ENCODE measurements at regions not wholly inside any gene's neighbourhood (a gene's known extent, or its start where the extent isn't known, plus 50 kb on each side); places are given as distances from the start of the nearest gene placed in this dataset.

DNA sequence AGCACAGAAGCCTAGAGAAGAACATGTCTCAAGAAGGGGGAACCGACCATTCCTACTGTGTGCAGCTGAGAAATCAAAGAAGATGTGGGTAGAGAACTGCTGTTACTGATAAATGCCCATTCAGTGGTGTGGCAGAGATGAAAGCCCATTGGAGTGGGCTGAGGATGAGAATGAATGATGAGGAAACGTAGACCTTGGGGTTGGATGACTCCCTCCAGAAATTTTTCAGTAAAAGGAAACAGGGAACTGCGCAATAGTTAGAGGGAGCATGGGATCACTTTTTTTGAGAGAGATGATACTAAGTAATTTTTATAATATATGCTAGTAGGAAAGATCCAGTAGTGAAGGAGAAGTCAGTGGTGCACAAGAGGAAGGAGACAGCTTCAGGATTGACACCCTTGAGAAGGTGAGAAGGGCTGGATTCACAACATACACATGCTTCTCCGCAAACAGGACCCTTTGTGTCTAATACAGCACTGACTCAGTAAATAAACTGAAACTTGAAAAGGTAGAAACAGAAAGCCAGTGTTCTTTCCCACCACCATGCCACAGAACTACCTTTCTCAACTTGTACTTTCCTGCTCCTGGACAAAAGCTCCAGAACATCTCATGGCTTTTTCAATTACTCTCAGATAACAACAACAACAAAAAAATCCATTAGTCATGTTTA is 104.7 kb upstream of the IL6 start:
- DNase-seq = no peak
- H3K4me1 Mint-ChIP-seq = peaks cover 3% of the 10 kb centered on the region
- H3K9me3 Mint-ChIP-seq = peaks cover 12% of the 10 kb centered on the region
- no peak overlapping the region for H3K27ac Mint-ChIP-seq
- H3K27me3 Mint-ChIP-seq = peaks cover 37% of the 10 kb centered on the region
- H3K36me3 Mint-ChIP-seq = peaks cover 2% of the 10 kb centered on the region
- H3K4me3 Mint-ChIP-seq = no peak overlapping the region

GRCh38 chr7:22618528-22618927 is 108.5 kb upstream of the IL6 start:
- peaks cover 3% of the 10 kb centered on the region for H3K4me1 Mint-ChIP-seq
- H3K9me3 Mint-ChIP-seq = peaks cover 18% of the 10 kb centered on the region
- H3K27me3 Mint-ChIP-seq = peaks cover 38% of the 10 kb centered on the region
- H3K4me3 Mint-ChIP-seq = no peak overlapping the region
- no peak for DNase-seq
- H3K36me3 Mint-ChIP-seq = peaks cover 2% of the 10 kb centered on the region
- H3K27ac Mint-ChIP-seq = no peak overlapping the region

GRCh38 chr7:22617166-22617565 is 109.8 kb upstream of the IL6 start:
- Mint-ChIP-seq H3K4me1 (peaks cover 2% of the 10 kb centered on the region), H3K9me3 (peaks cover 18% of the 10 kb centered on the region), H3K36me3 (peaks cover 2% of the 10 kb centered on the region), H3K27me3 (peaks cover 38% of the 10 kb centered on the region), H3K27ac (no peak overlapping the region), H3K4me3 (no peak overlapping the region)
- DNase-seq = no peak

DNA sequence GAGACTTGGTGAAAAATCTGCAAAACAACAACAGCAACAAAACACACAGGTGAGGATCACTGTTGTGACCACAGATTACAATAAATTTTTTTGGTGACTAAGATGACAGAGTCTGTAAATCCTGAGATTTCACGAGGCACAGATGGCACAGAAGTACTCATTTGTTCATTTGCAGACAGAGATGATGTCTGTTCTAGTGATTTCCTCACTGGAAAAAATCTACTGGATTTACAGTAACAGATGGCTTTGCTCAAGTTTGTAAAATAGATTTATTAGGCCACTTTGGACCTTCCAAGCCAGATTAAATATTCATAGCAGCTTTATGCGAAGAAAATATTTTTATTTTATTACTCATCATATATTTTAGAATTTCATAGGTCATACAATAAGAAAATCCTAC is 113.5 kb upstream of the IL6 start:
- Mint-ChIP-seq H3K27me3 (peaks cover 40% of the 10 kb centered on the region), H3K36me3 (no peaks in the 10 kb centered on the region), H3K9me3 (peaks cover 17% of the 10 kb centered on the region), H3K27ac (no peak overlapping the region), H3K4me1 (no peaks in the 10 kb centered on the region), H3K4me3 (no peak overlapping the region)
- DNase-seq = no peak

DNA sequence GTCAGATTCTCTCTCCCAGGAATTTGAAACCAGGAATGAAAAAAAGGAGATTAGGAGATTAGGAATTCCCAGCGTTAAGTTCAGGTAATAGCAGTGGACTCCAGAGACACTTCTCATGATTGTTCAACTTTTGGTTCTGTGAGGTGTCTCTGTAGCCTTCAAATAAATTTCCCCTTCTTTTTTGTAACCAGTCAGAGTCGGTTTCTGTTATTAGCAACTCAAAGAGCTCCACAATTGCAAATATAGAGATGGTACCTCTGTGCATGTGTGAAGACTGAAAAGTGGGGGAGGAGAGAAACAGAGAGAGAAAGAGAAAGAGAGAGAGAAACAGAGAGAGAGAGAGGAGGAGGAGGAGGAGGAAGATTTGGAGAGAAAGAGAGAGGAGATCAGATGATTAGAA is 112.8 kb upstream of the STEAP1B start:
- Mint-ChIP-seq H3K36me3 (no peaks in the 10 kb centered on the region), H3K4me1 (no peaks in the 10 kb centered on the region), H3K4me3 (no peak overlapping the region), H3K27me3 (peaks cover 40% of the 10 kb centered on the region), H3K27ac (no peak overlapping the region), H3K9me3 (peaks cover 10% of the 10 kb centered on the region)
- no peak for DNase-seq

DNA sequence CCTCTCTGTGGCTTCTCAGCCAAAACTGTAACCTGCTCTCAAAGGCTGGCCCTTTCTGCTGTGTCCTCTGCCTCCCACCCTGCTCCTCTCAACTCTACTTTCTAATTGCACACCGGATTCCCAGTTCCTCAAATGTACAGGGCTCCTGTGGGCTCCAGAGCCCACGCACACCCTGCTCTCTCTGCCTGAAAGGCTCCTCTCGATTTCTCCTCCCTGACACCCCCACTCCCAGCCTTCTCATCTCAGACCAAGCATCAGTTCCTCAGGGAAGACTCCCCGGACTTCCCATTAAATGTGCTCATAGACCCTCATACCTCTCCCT is 111.7 kb upstream of the STEAP1B start:
- Mint-ChIP-seq H3K27me3 (peaks cover 36% of the 10 kb centered on the region), H3K27ac (no peak overlapping the region), H3K9me3 (peaks cover under 1% of the 10 kb centered on the region), H3K36me3 (no peaks in the 10 kb centered on the region), H3K4me3 (no peak overlapping the region), H3K4me1 (no peaks in the 10 kb centered on the region)
- no peak for DNase-seq

GRCh38 chr7:22610951-22611757 is 111.2 kb upstream of the STEAP1B start:
- DNase-seq = no peak
- H3K27ac Mint-ChIP-seq = no peak overlapping the region
- no peaks in the 10 kb centered on the region for H3K9me3 Mint-ChIP-seq
- H3K36me3 Mint-ChIP-seq = no peaks in the 10 kb centered on the region
- no peaks in the 10 kb centered on the region for H3K4me1 Mint-ChIP-seq
- H3K27me3 Mint-ChIP-seq = peaks cover 35% of the 10 kb centered on the region
- no peak overlapping the region for H3K4me3 Mint-ChIP-seq

- H3K9me3 Mint-ChIP-seq = no peaks in the 10 kb centered on the region
- no peaks in the 10 kb centered on the region for H3K36me3 Mint-ChIP-seq
- H3K27ac Mint-ChIP-seq = no peak overlapping the region
- H3K4me3 Mint-ChIP-seq = no peak overlapping the region
- H3K27me3 Mint-ChIP-seq = peaks cover 30% of the 10 kb centered on the region
- no peak for DNase-seq
- H3K4me1 Mint-ChIP-seq = no peaks in the 10 kb centered on the region
Measured at GRCh38 chr7:22610263-22610662, 110.3 kb upstream of the STEAP1B start.

DNA sequence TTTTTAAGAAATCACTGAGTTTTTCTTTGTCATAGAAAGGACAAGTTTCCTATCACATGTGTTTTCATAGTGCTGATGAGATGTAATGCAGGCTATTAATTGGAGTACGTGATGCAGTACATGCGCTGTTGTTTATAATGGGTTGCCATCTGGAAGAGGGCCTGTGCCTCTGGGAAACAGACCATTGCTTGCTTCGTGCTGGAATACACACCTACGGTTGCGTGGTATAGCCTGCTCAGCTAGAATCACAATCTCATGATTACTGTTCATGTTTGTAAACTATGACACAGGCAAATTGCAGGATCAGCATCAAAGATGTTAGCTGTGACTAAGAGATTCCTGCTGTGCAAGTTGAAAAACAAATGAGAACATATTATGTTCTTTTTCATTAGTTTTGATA is 107.2 kb upstream of the STEAP1B start:
- Mint-ChIP-seq H3K27ac (no peak overlapping the region), H3K36me3 (no peaks in the 10 kb centered on the region), H3K9me3 (no peaks in the 10 kb centered on the region), H3K4me1 (no peaks in the 10 kb centered on the region), H3K4me3 (no peak overlapping the region), H3K27me3 (peaks cover 27% of the 10 kb centered on the region)
- DNase-seq = no peak

DNA sequence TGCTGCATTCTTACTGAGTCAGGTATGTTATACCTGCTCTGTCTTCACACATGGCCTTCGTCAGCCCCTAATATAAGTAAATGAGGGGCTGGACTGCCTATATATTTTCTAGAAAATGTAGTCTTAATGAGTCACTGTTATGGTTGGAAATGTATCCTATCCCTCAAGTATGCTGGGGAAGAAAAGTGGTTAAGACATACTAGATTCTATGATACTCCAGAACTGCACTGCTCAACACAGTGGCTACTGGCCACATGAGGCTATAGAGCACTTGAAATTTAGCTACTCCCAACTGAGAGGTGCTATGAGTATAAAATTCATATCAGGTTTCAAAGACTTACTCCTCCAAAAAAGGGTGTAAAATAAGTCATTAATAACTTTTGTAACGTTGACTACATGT is 104.3 kb upstream of the STEAP1B start:
- H3K4me1 Mint-ChIP-seq = no peaks in the 10 kb centered on the region
- H3K36me3 Mint-ChIP-seq = no peaks in the 10 kb centered on the region
- H3K27me3 Mint-ChIP-seq = peaks cover 40% of the 10 kb centered on the region
- H3K4me3 Mint-ChIP-seq = no peak overlapping the region
- no peak overlapping the region for H3K27ac Mint-ChIP-seq
- H3K9me3 Mint-ChIP-seq = no peaks in the 10 kb centered on the region
- DNase-seq = no peak

DNA sequence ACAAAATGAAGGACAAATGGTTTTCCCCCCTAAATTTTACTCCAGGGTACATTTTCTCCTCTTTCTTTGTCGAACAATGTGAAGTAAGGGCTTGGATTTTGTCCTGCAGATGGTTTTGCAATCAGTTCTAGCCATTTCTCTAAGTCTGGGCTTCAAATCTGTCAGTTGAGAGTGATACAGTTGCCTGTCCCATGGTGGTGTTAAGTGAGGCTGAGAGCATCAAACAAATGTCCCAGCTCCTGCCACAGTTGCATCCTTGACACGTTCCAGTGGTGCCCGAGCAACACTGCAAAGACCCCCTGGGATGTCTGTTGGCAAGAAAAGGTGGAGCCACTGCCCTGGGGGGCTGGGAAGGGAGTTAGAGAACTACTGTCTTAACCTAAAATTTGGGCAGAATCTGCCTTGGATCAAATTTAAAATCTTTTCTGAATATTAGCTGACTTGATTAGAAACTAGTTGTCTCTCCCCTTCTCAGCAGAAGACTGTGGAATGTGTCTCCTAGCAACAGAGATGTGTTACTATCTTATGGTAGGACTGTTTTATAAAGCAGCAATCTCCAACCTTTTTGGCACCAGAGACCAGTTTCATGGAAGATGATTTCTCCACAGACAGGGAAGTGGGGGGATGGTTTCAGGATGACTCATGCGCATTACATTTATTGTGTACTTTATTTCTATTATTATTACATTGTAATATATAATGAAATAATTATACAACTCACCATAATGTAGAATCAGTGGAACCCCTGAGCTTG is 102.0 kb upstream of the STEAP1B start:
- no peak for DNase-seq
- Mint-ChIP-seq H3K4me1 (no peaks in the 10 kb centered on the region), H3K4me3 (no peak overlapping the region), H3K27me3 (peaks cover 44% of the 10 kb centered on the region), H3K9me3 (no peaks in the 10 kb centered on the region), H3K36me3 (no peaks in the 10 kb centered on the region), H3K27ac (no peak overlapping the region)

DNA sequence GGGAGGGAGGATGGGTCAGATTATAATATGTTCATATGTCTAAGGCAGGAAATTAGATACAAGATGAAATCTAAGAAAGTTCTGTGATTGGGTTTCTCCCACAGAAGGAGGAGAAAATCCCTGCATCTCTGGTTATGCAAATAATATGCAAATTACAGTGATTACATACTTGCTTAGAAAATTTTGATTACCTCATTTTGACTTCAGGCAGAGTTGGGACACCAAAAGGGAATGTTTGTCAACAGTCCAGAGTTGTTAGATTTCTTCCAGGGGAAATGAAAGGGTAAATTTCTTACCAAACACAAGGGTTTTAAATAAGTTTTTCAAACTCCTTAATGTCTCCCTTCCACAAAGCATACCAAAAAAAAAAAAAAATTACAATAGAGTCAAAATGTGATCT is 101.4 kb upstream of the STEAP1B start:
- no peaks in the 10 kb centered on the region for H3K9me3 Mint-ChIP-seq
- H3K36me3 Mint-ChIP-seq = no peaks in the 10 kb centered on the region
- no peak for DNase-seq
- H3K4me1 Mint-ChIP-seq = no peaks in the 10 kb centered on the region
- peaks cover 41% of the 10 kb centered on the region for H3K27me3 Mint-ChIP-seq
- no peak overlapping the region for H3K4me3 Mint-ChIP-seq
- no peak overlapping the region for H3K27ac Mint-ChIP-seq

GRCh38 chr7:22601003-22601402 is 101.0 kb upstream of the STEAP1B start:
- Mint-ChIP-seq H3K4me1 (no peaks in the 10 kb centered on the region), H3K4me3 (no peak overlapping the region), H3K9me3 (no peaks in the 10 kb centered on the region), H3K27me3 (peaks cover 41% of the 10 kb centered on the region), H3K36me3 (no peaks in the 10 kb centered on the region), H3K27ac (no peak overlapping the region)
- DNase-seq = no peak

- Mint-ChIP-seq H3K4me3 (no peak overlapping the region), H3K4me1 (no peaks in the 10 kb centered on the region), H3K36me3 (no peaks in the 10 kb centered on the region), H3K27ac (no peak overlapping the region), H3K9me3 (no peaks in the 10 kb centered on the region), H3K27me3 (peaks cover 47% of the 10 kb centered on the region)
- DNase-seq = no peak
Measured at GRCh38 chr7:22598318-22598920, 98.4 kb upstream of the STEAP1B start.

- Mint-ChIP-seq H3K36me3 (no peaks in the 10 kb centered on the region), H3K4me3 (no peak overlapping the region), H3K4me1 (no peaks in the 10 kb centered on the region), H3K9me3 (no peaks in the 10 kb centered on the region), H3K27ac (no peak overlapping the region), H3K27me3 (peaks cover 42% of the 10 kb centered on the region)
- DNase-seq = no peak
Measured at GRCh38 chr7:22597844-22598243, 97.9 kb upstream of the STEAP1B start.

All from activated naive CD8-positive, alpha-beta T cell treated with anti-CD3 and anti-CD28 coated beads for 36 hours (primary cell).